IMR-90 (cell line): ENCODE measurements at regions not wholly inside any gene's neighbourhood (a gene's known extent, or its start where the extent isn't known, plus 50 kb on each side); places are given as distances from the start of the nearest gene placed in this dataset.

ENCODE experiments used
- ATAC-seq: fragments of 200-7000 bp; cut with Tn5 transposase; 2 replicates; pipeline ENCODE4 v1.9.1; 2020; ENCODE audit warnings: low read depth, mild to moderate bottlenecking, moderate library complexity
- BruUV-seq: library from RNA; stranded (reverse); fragments of 400-500 nt; replicated peaks from 2 replicates; lab custom pipeline; 2021; lab: Mats Ljungman, UMichigan
- CTCF ChIA-PET: fragments of 300-600 bp; formaldehyde crosslinking; extraction: SDS; loops from one replicate; lab custom pipeline; 2021; ENCODE audit warnings: antibody characterized with exemption; lab: Yijun Ruan, JAX
- POLR2A ChIA-PET: fragments of 300-600 bp; sonication (Branson Sonifier 250); formaldehyde crosslinking; loops from one replicate; lab custom pipeline; 2022; ENCODE audit warnings: antibody characterized with exemption; ENCODE audit not compliant: unreplicated experiment; lab: Charles Lee
- DNase-seq: peaks from one replicate; pipeline ENCODE4 v3.0.0; 2013
- H2AFZ ChIP-seq: replicated peaks from 2 replicates; pipeline ENCODE3; 2013; ENCODE audit warnings: low read length, mild to moderate bottlenecking; ENCODE audit not compliant: poor library complexity
- H2AK5ac ChIP-seq: 2 replicates; pipeline ENCODE4 v1.6.1; 2013; ENCODE audit warnings: low read depth, low read length, inconsistent platforms
- H2AK9ac ChIP-seq: replicated peaks from 2 replicates; pipeline ENCODE3; 2013; ENCODE audit warnings: mild to moderate bottlenecking, low read depth, low read length, moderate library complexity; ENCODE audit not compliant: poor library complexity
- H2BK120ac ChIP-seq: 2 replicates; pipeline ENCODE4 v1.6.1; 2013; ENCODE audit warnings: low read depth, low read length, inconsistent platforms
- H2BK15ac ChIP-seq: 3 replicates; pipeline ENCODE4 v1.6.1; 2013; ENCODE audit warnings: low read depth, low read length, inconsistent platforms
- H2BK20ac ChIP-seq: 2 replicates; pipeline ENCODE4 v1.6.1; 2013; ENCODE audit warnings: low read depth, mild to moderate bottlenecking, inconsistent platforms, low read length, moderate library complexity
- H2BK5ac ChIP-seq: 2 replicates; pipeline ENCODE4 v1.6.1; 2013; ENCODE audit warnings: mild to moderate bottlenecking, low read depth, low read length, inconsistent platforms; ENCODE audit not compliant: poor library complexity, severe bottlenecking
- H3K14ac ChIP-seq: replicated peaks from 2 replicates; pipeline ENCODE4 v1.6.1; 2013; ENCODE audit warnings: low read depth, low read length, inconsistent platforms
- H3K18ac ChIP-seq: 2 replicates; pipeline ENCODE4 v1.6.1; 2013; ENCODE audit warnings: low read depth, low read length, control low read depth
- H3K23ac ChIP-seq: 2 replicates; pipeline ENCODE4 v1.6.1; 2013; ENCODE audit warnings: low read depth, low read length, inconsistent platforms
- H3K27ac ChIP-seq: 2 replicates; pipeline ENCODE4 v1.5.1; 2013; ENCODE audit warnings: mild to moderate bottlenecking, control low read depth, low read length; ENCODE audit not compliant: insufficient read depth
- H3K27me3 ChIP-seq: 2 replicates; pipeline ENCODE4 v1.6.1; 2013; ENCODE audit warnings: low read length; ENCODE audit not compliant: control insufficient read depth, insufficient read depth
- H3K36me3 ChIP-seq: 2 replicates; pipeline ENCODE4 v1.6.1; 2013; ENCODE audit warnings: low read length, mixed read lengths; ENCODE audit not compliant: control insufficient read depth, insufficient read depth
- H3K4ac ChIP-seq: 2 replicates; pipeline ENCODE4 v1.6.1; 2013; ENCODE audit warnings: low read depth, low read length, inconsistent platforms
- H3K4me1 ChIP-seq: 2 replicates; pipeline ENCODE4 v1.6.1; 2013; ENCODE audit warnings: low read length, mixed read lengths; ENCODE audit not compliant: control insufficient read depth, insufficient read depth
- H3K4me2 ChIP-seq: 2 replicates; pipeline ENCODE4 v1.6.1; 2013; ENCODE audit warnings: low read depth, mild to moderate bottlenecking, control low read depth, low read length, moderate library complexity
- H3K4me3 ChIP-seq: 2 replicates; pipeline ENCODE4 v1.5.1; 2013; ENCODE audit warnings: low read depth, mild to moderate bottlenecking, control low read depth, low read length, moderate library complexity; ENCODE audit not compliant: insufficient read depth
- H3K56ac ChIP-seq: 2 replicates; pipeline ENCODE4 v1.6.1; 2013; ENCODE audit warnings: low read length, inconsistent platforms; ENCODE audit not compliant: insufficient read depth; ENCODE audit errors: extremely low read depth
- H3K79me1 ChIP-seq, 2 experiments: 2 replicates each; pipeline ENCODE4 v1.6.1; 2013; ENCODE audit warnings: low read length in 2 of 2, inconsistent platforms in 1 of 2, low read depth in 1 of 2
- H3K9ac ChIP-seq: 2 replicates; pipeline ENCODE4 v1.6.1; 2013; ENCODE audit warnings: low read depth, low read length, control low read depth
- H3K9me1 ChIP-seq: 2 replicates; pipeline ENCODE4 v1.6.1; 2013; ENCODE audit warnings: low read length, inconsistent platforms; ENCODE audit not compliant: insufficient read depth
- H3K9me3 ChIP-seq: 2 replicates; pipeline ENCODE4 v1.6.1; 2013; ENCODE audit warnings: low read length; ENCODE audit not compliant: control insufficient read depth, insufficient read depth
- H4K20me1 ChIP-seq: 2 replicates; pipeline ENCODE4 v1.6.1; 2013; ENCODE audit warnings: low read length, inconsistent platforms; ENCODE audit not compliant: insufficient read depth
- H4K5ac ChIP-seq: 2 replicates; pipeline ENCODE4 v1.6.1; 2013; ENCODE audit warnings: mild to moderate bottlenecking, low read depth, low read length, control low read depth
- H4K8ac ChIP-seq, 2 experiments: 2 replicates each; pipeline ENCODE4 v1.6.1; 2013; ENCODE audit warnings: low read depth in 2 of 2, low read length in 2 of 2, control low read depth in 1 of 2, inconsistent platforms in 1 of 2
- H4K91ac ChIP-seq: 2 replicates; pipeline ENCODE4 v1.6.1; 2013; ENCODE audit warnings: low read depth, low read length, inconsistent platforms; ENCODE audit not compliant: insufficient read depth
- CEBPB ChIP-seq: IDR thresholded peaks from 2 replicates; pipeline ENCODE4 v1.6.1; 2012; ENCODE audit warnings: low read depth, low read length, improper control_type of control experiment
- FOS ChIP-seq: fragments of 150-350 bp; IDR thresholded peaks from 2 replicates; pipeline ENCODE4 v1.6.1; 2016; ENCODE audit warnings: low read depth, low read length
- MAFK ChIP-seq: IDR thresholded peaks from 2 replicates; pipeline ENCODE4 v1.6.1; 2012; ENCODE audit warnings: low read depth, low read length, improper control_type of control experiment
- MAZ ChIP-seq: IDR thresholded peaks from 2 replicates; pipeline ENCODE4 v1.6.1; 2012; ENCODE audit warnings: low read depth, mild to moderate bottlenecking, low read length, improper control_type of control experiment, moderate library complexity, borderline replicate concordance
- POLR2A ChIP-seq: IDR thresholded peaks from 2 replicates; pipeline ENCODE4 v1.6.1; 2012; ENCODE audit warnings: mild to moderate bottlenecking, low read depth, low read length
- RAD21 ChIP-seq: IDR thresholded peaks from 2 replicates; pipeline ENCODE4 v1.6.1; 2012; ENCODE audit warnings: low read length, improper control_type of control experiment
- RCOR1 ChIP-seq: IDR thresholded peaks from 2 replicates; pipeline ENCODE4 v1.6.1; 2012; ENCODE audit warnings: mild to moderate bottlenecking, low read length, improper control_type of control experiment; ENCODE audit not compliant: insufficient replicate concordance
- RFX5 ChIP-seq: IDR thresholded peaks from 2 replicates; pipeline ENCODE4 v1.8.0; 2012; ENCODE audit warnings: low read depth, mild to moderate bottlenecking, low read length, moderate library complexity
- SMC3 ChIP-seq: fragments of 150-350 bp; IDR thresholded peaks from 2 replicates; pipeline ENCODE4 v1.6.1; 2016; ENCODE audit warnings: low read depth, mild to moderate bottlenecking, antibody characterized with exemption, low read length, moderate library complexity
- WGBS, 2 experiments: methylation state at CpG; one replicate each; pipeline versions ENCODE4 v1.1.5 to v1.1.7; 2013; ENCODE audit warnings: missing lambda C conversion rate in 2 of 2; ENCODE audit not compliant: insufficient read length in 1 of 2; ENCODE audit errors: extremely low coverage in 2 of 2; 5-methylcytosine and 5-hydroxymethylcytosine counted together
- dilution Hi-C: fragments of 300-500 bp; cut with HindIII; formaldehyde crosslinking; loops from one replicate; pipeline ENCODE4 v1.14.3; 2018; ENCODE audit warnings: low sequenced_read_pairs; ENCODE audit not compliant: unreplicated experiment
- in situ Hi-C: fragments of 300-500 bp; cut with MboI; formaldehyde crosslinking; loops from 3 replicates; pipeline ENCODE4 v1.14.3; 2019; ENCODE audit warnings: low sequenced_read_pairs, inconsistent platforms, mixed read lengths
- intact Hi-C: fragments of 100-400 bp; cut with micrococcal nuclease; formaldehyde crosslinking; loops from 2 replicates; pipeline ENCODE4 v1.10.0; 2022
- TF ChIP-seq, protein P1 (sequence below): fragments of 150-350 bp; IDR thresholded peaks from 2 replicates; pipeline ENCODE4 v1.6.1; 2016; ENCODE audit warnings: low read depth, mild to moderate bottlenecking, low read length, moderate library complexity, borderline replicate concordance

DNA sequence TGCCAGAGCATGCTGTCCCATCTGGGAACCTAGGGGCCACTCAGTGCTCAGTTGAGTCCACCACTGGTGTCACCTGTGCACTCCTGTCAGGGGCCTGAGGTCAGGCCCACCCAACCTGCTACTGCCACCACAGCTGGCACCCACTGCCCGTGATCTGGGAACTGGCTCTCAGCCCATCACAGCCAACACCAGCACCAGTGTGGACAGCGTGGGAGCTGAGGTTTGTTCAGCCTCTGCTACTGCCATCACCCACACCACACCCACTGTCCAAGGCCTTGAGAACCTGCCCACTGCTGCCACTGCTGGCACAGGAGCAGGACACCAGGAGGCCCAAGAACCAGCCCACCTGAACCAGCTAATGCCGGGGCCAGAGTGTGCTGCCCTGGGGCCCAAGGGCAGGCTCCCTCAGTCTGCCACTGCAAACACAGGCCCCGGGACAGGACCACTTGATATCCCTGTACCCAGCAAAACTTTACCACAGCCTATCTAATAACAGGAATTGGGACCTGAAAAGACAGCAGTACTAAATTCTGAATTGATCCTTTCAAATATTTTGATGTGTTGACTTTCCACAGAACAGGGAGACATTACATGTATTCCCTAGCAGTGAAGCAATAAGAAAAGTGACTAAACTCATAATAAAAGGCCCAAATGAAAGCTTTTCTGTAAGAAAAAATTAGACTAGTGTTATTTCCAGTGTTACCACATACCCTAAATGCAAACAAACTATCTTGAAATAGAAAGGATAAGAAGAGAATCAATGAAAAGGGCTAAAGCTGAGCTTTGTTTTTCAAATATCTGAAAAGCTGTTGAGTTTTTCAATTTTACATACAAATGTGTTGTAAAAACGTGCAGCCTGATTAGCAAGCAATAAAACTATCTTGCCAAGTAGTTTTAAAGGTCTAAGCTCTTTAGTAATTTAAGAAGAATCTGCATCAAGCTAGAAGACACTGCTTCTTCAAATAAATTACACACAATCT is 640.7 kb downstream of the METTL4 start:
- H3K4me1 ChIP-seq = no peaks in the 10 kb centered on the region
- H3K14ac ChIP-seq = no peak overlapping the region
- H3K23ac ChIP-seq = no peak overlapping the region
- H3K79me1 ChIP-seq = no peaks in the 10 kb centered on the region
- ChIA-PET CTCF (no interaction called here), POLR2A (no interaction called here)
- H3K27me3 ChIP-seq = no peaks in the 10 kb centered on the region
- ATAC-seq (no peak), DNase-seq (no peak)
- no peak overlapping the region for H4K91ac ChIP-seq
- no peak overlapping the region for H3K27ac ChIP-seq
- BruUV-seq = no TSS peak
- H3K9me3 ChIP-seq = peaks cover 16% of the 10 kb centered on the region
- H3K56ac ChIP-seq = no peak overlapping the region
- WGBS, 2 experiments = no CpG with 5 or more reads among the region's 5 CpGs
- no peak overlapping the region for H2AK5ac ChIP-seq
- no peaks in the 10 kb centered on the region for H3K9me1 ChIP-seq
- no peak overlapping the region for H2BK5ac ChIP-seq
- H2BK15ac ChIP-seq = no peak overlapping the region
- no peaks in the 10 kb centered on the region for H4K20me1 ChIP-seq
- H2BK20ac ChIP-seq = no peak overlapping the region
- no peak overlapping the region for H2AK9ac ChIP-seq
- H4K5ac ChIP-seq = no peak overlapping the region
- H3K36me3 ChIP-seq = no peaks in the 10 kb centered on the region
- H3K18ac ChIP-seq = no peak overlapping the region
- dilution Hi-C loops = no loop called here
- H3K4me3 ChIP-seq = no peak overlapping the region
- H3K4ac ChIP-seq = no peak overlapping the region
- in situ Hi-C loops = no loop called here
- no peak overlapping the region for H3K9ac ChIP-seq
- H3K4me2 ChIP-seq = no peak overlapping the region
- no peak overlapping the region for H2BK120ac ChIP-seq
- intact Hi-C loops = no loop called here
- no peak overlapping the region for H4K8ac ChIP-seq
- TF ChIP-seq, protein P1, sequence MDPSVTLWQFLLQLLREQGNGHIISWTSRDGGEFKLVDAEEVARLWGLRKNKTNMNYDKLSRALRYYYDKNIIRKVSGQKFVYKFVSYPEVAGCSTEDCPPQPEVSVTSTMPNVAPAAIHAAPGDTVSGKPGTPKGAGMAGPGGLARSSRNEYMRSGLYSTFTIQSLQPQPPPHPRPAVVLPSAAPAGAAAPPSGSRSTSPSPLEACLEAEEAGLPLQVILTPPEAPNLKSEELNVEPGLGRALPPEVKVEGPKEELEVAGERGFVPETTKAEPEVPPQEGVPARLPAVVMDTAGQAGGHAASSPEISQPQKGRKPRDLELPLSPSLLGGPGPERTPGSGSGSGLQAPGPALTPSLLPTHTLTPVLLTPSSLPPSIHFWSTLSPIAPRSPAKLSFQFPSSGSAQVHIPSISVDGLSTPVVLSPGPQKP = no peak
- TF ChIP-seq RAD21 (no peak), RFX5 (no peak), POLR2A (no peak), MAZ (no peak), CEBPB (no peak), SMC3 (no peak), RCOR1 (no peak), MAFK (no peak), FOS (no peak)
- no peak overlapping the region for H2AFZ ChIP-seq
